ENCODE measurements at regions not wholly inside any gene's neighbourhood (a gene's known extent, or its start where the extent isn't known, plus 50 kb on each side); places are given as distances from the start of the nearest gene placed in this dataset.

DNA sequence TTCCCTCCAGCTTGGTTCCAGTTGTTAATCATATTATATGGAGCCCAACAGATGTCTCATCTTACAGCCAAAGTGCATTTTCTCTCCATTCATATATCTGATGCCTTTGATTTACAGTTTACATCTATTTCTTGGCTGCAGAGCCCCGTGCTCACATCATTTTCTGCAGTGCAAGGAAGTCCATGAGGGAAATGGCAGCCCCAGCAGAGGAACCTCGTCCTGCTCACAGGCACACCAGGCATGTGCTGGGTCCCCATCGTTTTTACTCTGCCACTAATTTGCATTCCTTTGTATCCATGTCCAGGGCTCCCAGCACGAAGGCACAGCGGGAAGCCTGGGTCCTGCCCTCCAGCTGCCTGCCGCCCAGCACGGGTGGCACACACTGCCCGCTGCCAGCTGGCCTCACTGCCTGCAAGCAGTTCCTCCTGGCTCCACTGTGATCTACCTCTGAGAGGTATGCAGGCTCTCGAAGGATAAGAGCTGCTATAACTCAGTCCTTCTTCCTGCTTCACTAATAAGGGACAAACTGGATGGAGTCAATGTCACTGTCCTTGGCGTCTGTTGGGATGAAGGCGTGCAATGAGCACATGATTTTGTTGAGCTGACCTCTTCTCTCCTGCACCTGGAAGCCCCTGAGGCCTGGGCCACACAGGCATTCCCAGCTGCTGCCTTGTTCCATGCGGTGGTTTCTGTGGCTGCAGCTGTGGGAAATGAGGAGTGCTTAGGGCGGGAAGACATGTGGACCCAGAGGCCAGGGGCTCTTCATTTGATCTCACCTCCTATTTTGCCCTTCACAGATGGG lies 583.6 kb upstream of the MGMT start:
- H3K27me3 ChIP-seq (ENCODE audit: control insufficient read depth, insufficient read depth, low read length), result no peaks in the 10 kb centered on the region
- H3K9me3 ChIP-seq (replicated peaks; ENCODE audit: low read length), result peaks cover 35% of the 10 kb centered on the region

DNA sequence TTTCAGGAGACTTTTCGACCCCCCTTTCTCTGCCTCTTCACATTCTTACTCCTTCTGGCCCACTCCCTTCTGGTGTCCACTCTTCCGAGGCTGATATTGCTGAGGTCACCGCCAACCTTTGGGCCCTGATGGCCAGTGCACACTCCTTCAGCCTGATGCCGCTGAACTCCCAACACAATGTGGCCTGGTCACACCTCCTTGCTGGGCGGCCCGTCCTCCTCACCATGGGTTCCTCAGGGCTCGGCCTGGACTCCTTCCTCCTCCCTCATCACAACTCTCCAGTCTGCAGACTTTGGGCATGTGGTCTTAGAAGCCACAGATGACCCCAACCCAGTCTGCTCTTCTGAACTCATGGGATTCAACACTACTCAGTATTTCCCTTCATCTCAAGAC lies 583.0 kb upstream of the MGMT start:
- no peak overlapping the region for H3K4me3 ChIP-seq (ENCODE audit: low read length)
- H3K27me3 ChIP-seq (ENCODE audit: control insufficient read depth, insufficient read depth, low read length), result no peaks in the 10 kb centered on the region
- H3K4me1 ChIP-seq (ENCODE audit: control insufficient read depth, insufficient read depth, low read length), result no peaks in the 10 kb centered on the region
- peaks cover 35% of the 10 kb centered on the region for H3K9me3 ChIP-seq (replicated peaks; ENCODE audit: low read length)
- no peaks in the 10 kb centered on the region for H3K36me3 ChIP-seq (ENCODE audit: insufficient read depth, low read length)
- no peak overlapping the region for H3K4me2 ChIP-seq (ENCODE audit: low read length)
- no peak overlapping the region for H3K9ac ChIP-seq (ENCODE audit: low read depth, low read length)

More for the DNA sequence above, 583.6 kb upstream of the MGMT start:
- H3K4me2 ChIP-seq (ENCODE audit: low read length), result no peak overlapping the region
- H3K9ac ChIP-seq (ENCODE audit: low read depth, low read length), result no peak overlapping the region
- H3K4me1 ChIP-seq (ENCODE audit: control insufficient read depth, insufficient read depth, low read length), result no peaks in the 10 kb centered on the region
- no peak overlapping the region for H3K4me3 ChIP-seq (ENCODE audit: low read length)
- H3K36me3 ChIP-seq (ENCODE audit: insufficient read depth, low read length), result no peaks in the 10 kb centered on the region

DNA sequence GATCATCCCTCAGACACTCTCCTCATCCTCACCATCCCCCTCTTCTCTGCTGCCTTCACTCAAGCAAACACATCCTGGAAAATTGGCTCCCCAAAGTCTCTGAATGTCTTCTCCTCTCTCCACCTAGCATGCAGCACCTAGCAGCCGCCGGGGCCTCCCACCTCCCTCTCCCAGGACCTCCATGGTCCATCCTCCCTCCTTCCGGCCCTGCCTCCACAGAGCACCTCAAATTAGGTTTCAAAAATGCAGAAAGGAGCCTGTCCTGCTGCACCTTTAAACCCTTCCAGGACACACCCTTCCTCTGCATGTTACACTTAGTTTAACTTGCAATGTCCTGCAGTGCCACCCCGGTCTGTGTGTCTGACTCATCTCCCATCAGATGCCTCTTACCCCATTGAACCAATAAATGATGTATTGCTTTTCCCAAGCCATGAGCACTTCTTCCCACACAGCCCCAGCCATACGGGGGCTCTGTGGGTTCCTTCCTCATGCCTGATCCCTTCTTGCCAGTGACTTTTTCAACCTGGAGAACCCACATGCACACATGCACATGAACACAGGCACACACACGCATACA lies 582.5 kb upstream of the MGMT start:
- no peaks in the 10 kb centered on the region for H3K36me3 ChIP-seq (ENCODE audit: insufficient read depth, low read length)
- no peak overlapping the region for H3K4me3 ChIP-seq (ENCODE audit: low read length)
- no peaks in the 10 kb centered on the region for H3K27me3 ChIP-seq (ENCODE audit: control insufficient read depth, insufficient read depth, low read length)
- H3K4me2 ChIP-seq (ENCODE audit: low read length), result no peak overlapping the region
- no peaks in the 10 kb centered on the region for H3K4me1 ChIP-seq (ENCODE audit: control insufficient read depth, insufficient read depth, low read length)
- peaks cover 32% of the 10 kb centered on the region for H3K9me3 ChIP-seq (replicated peaks; ENCODE audit: low read length)
- H3K9ac ChIP-seq (ENCODE audit: low read depth, low read length), result no peak overlapping the region

DNA sequence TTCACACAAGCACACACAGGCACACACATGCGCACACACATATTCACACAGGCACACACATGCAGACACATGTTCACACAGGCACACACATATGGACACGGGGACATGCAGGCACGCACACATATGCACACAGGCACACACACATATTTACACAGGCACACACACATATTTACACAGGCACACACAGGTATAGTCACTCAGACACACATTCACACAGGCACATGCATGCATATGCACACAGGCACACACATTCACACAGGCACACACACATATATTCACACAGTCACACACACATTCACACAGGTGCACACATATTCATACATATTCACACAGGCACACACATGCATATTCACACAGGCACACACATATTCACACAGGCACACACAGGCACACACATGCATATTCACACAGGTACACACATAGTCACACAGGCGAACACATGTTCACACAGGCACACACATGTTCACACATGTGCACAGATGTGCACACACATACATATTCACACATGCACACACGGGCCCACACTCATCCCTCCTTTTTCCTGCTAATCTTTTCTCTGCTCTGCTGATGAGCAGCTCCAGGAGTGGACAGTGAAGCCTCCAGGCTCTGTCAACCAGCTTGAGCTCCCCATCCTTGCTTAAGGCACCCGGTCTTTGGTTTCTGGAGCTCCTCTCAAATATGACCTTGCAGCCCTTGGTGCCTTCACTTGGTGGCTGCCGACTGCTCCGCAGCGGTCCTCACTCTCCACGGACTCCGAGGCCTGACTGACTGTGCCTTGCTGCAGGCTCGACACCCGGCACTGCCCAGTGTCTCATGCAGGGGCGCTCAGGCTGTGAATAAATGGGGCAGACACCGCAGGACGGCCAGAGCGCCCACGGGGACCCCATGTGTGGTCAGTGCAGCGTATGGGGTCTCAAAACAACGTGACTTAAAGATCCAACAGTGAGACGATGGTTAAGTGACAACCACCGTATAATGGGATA lies 581.2 kb upstream of the MGMT start:
- no peak overlapping the region for H3K4me3 ChIP-seq (ENCODE audit: low read length)
- no peaks in the 10 kb centered on the region for H3K4me1 ChIP-seq (ENCODE audit: control insufficient read depth, insufficient read depth, low read length)
- H3K36me3 ChIP-seq (ENCODE audit: insufficient read depth, low read length), result no peaks in the 10 kb centered on the region
- H3K4me2 ChIP-seq (ENCODE audit: low read length), result no peak overlapping the region
- peaks cover 26% of the 10 kb centered on the region for H3K9me3 ChIP-seq (replicated peaks; ENCODE audit: low read length)
- no peak overlapping the region for H3K9ac ChIP-seq (ENCODE audit: low read depth, low read length)
- H3K27me3 ChIP-seq (ENCODE audit: control insufficient read depth, insufficient read depth, low read length), result no peaks in the 10 kb centered on the region

DNA sequence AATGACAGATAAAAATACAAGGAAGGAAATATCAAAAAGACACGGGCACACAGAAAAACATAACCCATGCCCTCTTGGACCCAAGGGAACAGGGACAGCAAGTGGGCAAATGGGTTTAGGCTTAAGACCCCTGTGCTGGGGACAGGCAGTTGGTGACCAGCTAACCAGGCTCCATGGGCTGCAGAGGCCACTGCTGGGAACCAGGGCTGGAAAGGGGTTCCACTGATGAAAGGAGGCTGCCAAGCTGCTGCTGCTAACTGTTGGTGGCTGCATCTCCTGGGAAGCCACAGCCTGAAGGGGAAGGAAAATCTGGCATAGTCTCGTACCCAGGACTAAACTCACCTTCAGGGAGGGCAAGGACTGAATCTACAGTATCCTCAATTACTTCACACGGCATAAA lies 579.2 kb upstream of the MGMT start:
- no peaks in the 10 kb centered on the region for H3K36me3 ChIP-seq (ENCODE audit: insufficient read depth, low read length)
- no peaks in the 10 kb centered on the region for H3K4me1 ChIP-seq (ENCODE audit: control insufficient read depth, insufficient read depth, low read length)
- no peak overlapping the region for H3K4me3 ChIP-seq (ENCODE audit: low read length)
- peaks cover 17% of the 10 kb centered on the region for H3K9me3 ChIP-seq (replicated peaks; ENCODE audit: low read length)
- H3K4me2 ChIP-seq (ENCODE audit: low read length), result no peak overlapping the region
- H3K27me3 ChIP-seq (ENCODE audit: control insufficient read depth, insufficient read depth, low read length), result no peaks in the 10 kb centered on the region
- no peak overlapping the region for H3K9ac ChIP-seq (ENCODE audit: low read depth, low read length)

DNA sequence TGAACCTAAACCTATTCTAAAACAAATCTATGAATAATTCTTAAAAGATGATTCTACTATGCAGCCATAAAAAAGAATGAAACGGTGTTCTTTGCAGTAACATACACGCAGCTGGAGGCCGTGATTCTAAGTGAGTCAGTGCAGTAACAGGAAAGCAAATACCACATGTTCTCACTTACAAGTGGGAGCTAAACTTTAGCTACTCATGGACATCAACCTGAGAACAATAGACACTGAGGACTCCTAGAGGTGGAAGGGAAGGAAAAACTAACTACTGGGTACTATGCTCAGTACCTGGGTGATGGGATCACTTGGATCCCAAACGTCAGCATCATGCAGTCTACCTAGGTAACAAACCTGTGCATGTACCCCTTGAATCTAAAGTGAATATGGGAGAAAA lies 575.0 kb upstream of the MGMT start:
- Histone ChIP-seq H3K27me3 (ENCODE audit: control insufficient read depth, insufficient read depth, low read length) (no peaks in the 10 kb centered on the region), H3K36me3 (ENCODE audit: insufficient read depth, low read length) (no peaks in the 10 kb centered on the region), H3K4me3 (ENCODE audit: low read length) (no peak overlapping the region), H3K4me2 (ENCODE audit: low read length) (no peak overlapping the region), H3K9ac (ENCODE audit: low read depth, low read length) (no peak overlapping the region), H3K4me1 (ENCODE audit: control insufficient read depth, insufficient read depth, low read length) (no peaks in the 10 kb centered on the region), H3K9me3 (replicated peaks; ENCODE audit: low read length) (no peaks in the 10 kb centered on the region)

DNA sequence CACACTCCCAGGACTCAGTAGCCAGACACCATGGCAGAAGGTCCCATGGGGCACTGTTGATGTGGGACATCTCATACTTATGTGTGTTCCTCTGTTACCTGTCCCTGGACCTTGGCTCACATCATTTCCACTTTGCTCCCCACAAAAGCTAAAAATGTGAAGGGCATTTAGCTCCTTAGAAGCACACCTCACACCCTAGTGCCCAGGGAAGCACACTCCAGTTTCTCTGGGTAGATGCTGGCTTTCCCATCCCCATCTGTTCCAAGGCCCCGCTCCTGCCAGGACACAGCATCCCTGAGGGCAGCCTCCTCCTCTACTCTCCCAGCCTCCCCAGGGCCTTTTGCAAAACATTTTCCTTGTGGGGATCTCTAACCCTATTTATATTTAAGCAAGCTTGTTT lies 572.4 kb upstream of the MGMT start:
- no peak overlapping the region for H3K4me3 ChIP-seq (ENCODE audit: low read length)
- no peaks in the 10 kb centered on the region for H3K36me3 ChIP-seq (ENCODE audit: insufficient read depth, low read length)
- no peaks in the 10 kb centered on the region for H3K27me3 ChIP-seq (ENCODE audit: control insufficient read depth, insufficient read depth, low read length)
- H3K4me1 ChIP-seq (ENCODE audit: control insufficient read depth, insufficient read depth, low read length), result no peaks in the 10 kb centered on the region
- H3K9ac ChIP-seq (ENCODE audit: low read depth, low read length), result no peak overlapping the region
- no peak overlapping the region for H3K4me2 ChIP-seq (ENCODE audit: low read length)
- peaks cover 8% of the 10 kb centered on the region for H3K9me3 ChIP-seq (replicated peaks; ENCODE audit: low read length)

DNA sequence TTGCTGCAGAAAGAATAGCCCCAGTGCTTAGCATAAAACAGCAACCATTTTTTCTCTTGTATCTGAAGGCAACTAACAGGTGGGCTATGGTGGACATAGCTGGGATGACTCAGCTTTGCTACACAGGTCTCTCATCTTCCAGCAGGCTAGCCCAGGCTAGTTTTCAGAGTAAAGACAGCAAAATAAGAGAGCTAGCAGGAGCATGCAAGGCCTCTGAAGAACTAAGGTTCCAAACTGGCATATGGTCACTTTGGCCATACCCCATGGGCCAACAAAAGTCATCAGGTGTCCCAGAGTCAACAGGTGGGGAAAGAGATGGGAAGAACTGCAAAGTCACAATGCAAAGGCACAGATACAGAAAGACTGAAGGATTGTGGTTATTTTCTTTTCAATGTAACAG lies 571.6 kb upstream of the MGMT start:
- H3K9me3 ChIP-seq (replicated peaks; ENCODE audit: low read length), result peaks cover 11% of the 10 kb centered on the region
- H3K4me2 ChIP-seq (ENCODE audit: low read length), result no peak overlapping the region
- H3K4me1 ChIP-seq (ENCODE audit: control insufficient read depth, insufficient read depth, low read length), result no peaks in the 10 kb centered on the region
- no peak overlapping the region for H3K4me3 ChIP-seq (ENCODE audit: low read length)
- no peaks in the 10 kb centered on the region for H3K36me3 ChIP-seq (ENCODE audit: insufficient read depth, low read length)
- H3K9ac ChIP-seq (ENCODE audit: low read depth, low read length), result no peak overlapping the region
- H3K27me3 ChIP-seq (ENCODE audit: control insufficient read depth, insufficient read depth, low read length), result no peaks in the 10 kb centered on the region

DNA sequence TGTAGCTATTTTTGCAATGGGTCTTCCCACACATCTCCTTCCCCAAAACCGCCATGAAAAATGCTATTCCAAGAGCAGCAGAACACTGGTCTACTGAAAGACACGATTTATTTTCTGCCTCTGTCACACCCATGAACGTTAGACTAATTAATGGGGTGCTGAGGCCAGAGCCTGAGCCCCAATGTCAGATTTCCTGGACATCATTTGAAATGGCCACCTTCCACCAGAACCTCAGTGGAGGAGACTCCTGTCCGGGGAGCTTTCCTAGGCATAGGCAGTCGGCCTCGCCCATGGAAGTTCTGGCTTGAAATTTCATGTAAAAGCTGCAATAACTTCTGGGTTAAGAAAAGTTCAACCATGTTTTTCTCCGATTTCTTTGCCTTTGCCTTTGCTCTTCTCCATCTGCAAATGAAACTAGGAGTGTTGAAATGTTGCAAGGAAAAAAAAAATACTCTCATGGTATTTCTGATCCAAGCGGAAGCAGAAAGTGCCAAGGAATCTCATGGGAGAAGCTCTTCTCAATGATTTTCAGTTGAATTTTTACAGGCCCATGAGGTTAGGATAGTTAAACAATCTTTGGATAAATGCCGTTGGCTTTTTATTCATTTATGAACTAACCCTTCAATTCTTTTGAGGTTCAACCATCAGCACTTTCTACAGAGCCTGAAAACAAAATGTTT lies 570.8 kb upstream of the MGMT start:
- H3K4me2 ChIP-seq (ENCODE audit: low read length), result no peak overlapping the region
- no peak overlapping the region for H3K4me3 ChIP-seq (ENCODE audit: low read length)
- no peaks in the 10 kb centered on the region for H3K4me1 ChIP-seq (ENCODE audit: control insufficient read depth, insufficient read depth, low read length)
- H3K9ac ChIP-seq (ENCODE audit: low read depth, low read length), result no peak overlapping the region
- H3K36me3 ChIP-seq (ENCODE audit: insufficient read depth, low read length), result no peaks in the 10 kb centered on the region
- H3K9me3 ChIP-seq (replicated peaks; ENCODE audit: low read length), result peaks cover 14% of the 10 kb centered on the region
- no peaks in the 10 kb centered on the region for H3K27me3 ChIP-seq (ENCODE audit: control insufficient read depth, insufficient read depth, low read length)

DNA sequence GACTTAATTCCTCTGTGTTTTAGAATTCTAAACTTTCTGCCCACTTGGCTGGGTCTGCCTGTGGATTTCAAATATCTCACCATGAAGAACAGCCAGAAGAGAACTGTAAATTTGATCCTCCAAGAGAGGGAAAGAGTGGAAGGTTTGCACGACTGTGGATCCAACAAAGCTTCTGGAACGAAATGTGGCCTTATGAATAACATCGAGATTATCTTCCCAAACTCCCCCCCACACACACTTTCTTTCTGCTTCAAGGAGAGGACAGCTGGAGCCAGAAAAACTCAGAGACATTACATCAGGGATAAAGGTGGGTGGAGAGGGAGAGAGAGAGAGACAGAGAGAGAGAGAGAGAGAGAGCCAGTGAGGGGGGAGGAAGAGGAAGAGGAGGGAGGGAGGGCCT lies 570.1 kb upstream of the MGMT start:
- Histone ChIP-seq H3K9ac (ENCODE audit: low read depth, low read length) (no peak overlapping the region), H3K4me2 (ENCODE audit: low read length) (no peak overlapping the region), H3K27me3 (ENCODE audit: control insufficient read depth, insufficient read depth, low read length) (no peaks in the 10 kb centered on the region), H3K4me3 (ENCODE audit: low read length) (no peak overlapping the region), H3K9me3 (replicated peaks; ENCODE audit: low read length) (peaks cover 18% of the 10 kb centered on the region), H3K4me1 (ENCODE audit: control insufficient read depth, insufficient read depth, low read length) (no peaks in the 10 kb centered on the region), H3K36me3 (ENCODE audit: insufficient read depth, low read length) (no peaks in the 10 kb centered on the region)
